Skin epidermis (tissue), 12 donors: ENCODE measurements at regions not wholly inside any gene's neighbourhood (a gene's known extent, or its start where the extent isn't known, plus 50 kb on each side); places are given as distances from the start of the nearest gene placed in this dataset.

Experiments used
- H3K27ac ChIP-seq, 21 experiments: fragments of 200-600 bp; sonication (generic) in 11 of 21; one replicate each; pipeline ENCODE4 v1.5.0; 2020; ENCODE audit warnings: mild to moderate bottlenecking in 3 of 21, inconsistent platforms in 2 of 21, moderate library complexity in 2 of 21
- H3K4me3 ChIP-seq, 7 experiments: fragments of 200-600 bp; sonication (generic) in 2 of 7; one replicate each; pipeline ENCODE4 v1.5.0; 2020; ENCODE audit warnings: inconsistent platforms in 2 of 7, mild to moderate bottlenecking in 2 of 7, moderate library complexity in 1 of 7

- Histone ChIP-seq H3K27ac (no peak overlapping the region), H3K4me3 (no peak overlapping the region)
These were observed 132.5 kb upstream of the KIRREL3 start for GRCh38 chr11:127133061-127133460.

GRCh38 chr11:127130321-127130720 lies 129.8 kb upstream of the KIRREL3 start:
- H3K4me3 ChIP-seq, result no peak overlapping the region
- H3K27ac ChIP-seq, result no peak overlapping the region

- Histone ChIP-seq H3K4me3 (no peak overlapping the region), H3K27ac (no peak overlapping the region)
These were observed 126.4 kb upstream of the KIRREL3 start for GRCh38 chr11:127126986-127127385.

- H3K4me3 ChIP-seq, result no peak overlapping the region
- H3K27ac ChIP-seq, result no peak overlapping the region
These were observed 118.8 kb upstream of the KIRREL3 start for GRCh38 chr11:127119356-127119755.

GRCh38 chr11:127118811-127119210 lies 118.2 kb upstream of the KIRREL3 start:
- H3K4me3 ChIP-seq, result no peak overlapping the region
- no peak overlapping the region for H3K27ac ChIP-seq

- Histone ChIP-seq H3K27ac (no peak overlapping the region), H3K4me3 (no peak overlapping the region)
These were observed 116.7 kb upstream of the KIRREL3 start for GRCh38 chr11:127117231-127117739.

GRCh38 chr11:127115844-127116243 lies 115.3 kb upstream of the KIRREL3 start:
- H3K27ac ChIP-seq, result no peak overlapping the region

GRCh38 chr11:127114035-127114434 lies 113.5 kb upstream of the KIRREL3 start:
- Histone ChIP-seq H3K4me3 (no peak overlapping the region), H3K27ac (no peak overlapping the region)

More at GRCh38 chr11:127115844-127116243, 115.3 kb upstream of the KIRREL3 start:
- no peak overlapping the region for H3K4me3 ChIP-seq

GRCh38 chr11:127110542-127110941 lies 110.0 kb upstream of the KIRREL3 start:
- H3K27ac ChIP-seq, result no peak overlapping the region
- H3K4me3 ChIP-seq, result no peak overlapping the region

GRCh38 chr11:127109796-127110480 lies 109.4 kb upstream of the KIRREL3 start:
- Histone ChIP-seq H3K27ac (no peak overlapping the region), H3K4me3 (no peak overlapping the region)

- H3K27ac ChIP-seq, result no peak overlapping the region
These were observed 108.3 kb upstream of the KIRREL3 start for GRCh38 chr11:127108838-127109237.

GRCh38 chr11:127106938-127107337 lies 106.4 kb upstream of the KIRREL3 start:
- H3K4me3 ChIP-seq, result no peak overlapping the region
- no peak overlapping the region for H3K27ac ChIP-seq

More at GRCh38 chr11:127108838-127109237, 108.3 kb upstream of the KIRREL3 start:
- H3K4me3 ChIP-seq, result no peak overlapping the region

- no peak overlapping the region for H3K27ac ChIP-seq
These were observed 105.3 kb upstream of the KIRREL3 start for GRCh38 chr11:127105593-127106541.

GRCh38 chr11:127103586-127104388 lies 103.2 kb upstream of the KIRREL3 start:
- Histone ChIP-seq H3K4me3 (no peak overlapping the region), H3K27ac (no peak overlapping the region)

More at GRCh38 chr11:127105593-127106541, 105.3 kb upstream of the KIRREL3 start:
- H3K4me3 ChIP-seq, result no peak overlapping the region

- H3K27ac ChIP-seq, result no peak overlapping the region
These were observed 98.1 kb upstream of the KIRREL3 start for GRCh38 chr11:127098684-127099083.

GRCh38 chr11:127080735-127081134 lies 80.2 kb upstream of the KIRREL3 start:
- Histone ChIP-seq H3K4me3 (no peak overlapping the region), H3K27ac (no peak overlapping the region)

More at GRCh38 chr11:127098684-127099083, 98.1 kb upstream of the KIRREL3 start:
- no peak overlapping the region for H3K4me3 ChIP-seq

GRCh38 chr11:127075758-127076157 lies 75.2 kb upstream of the KIRREL3 start:
- no peak overlapping the region for H3K27ac ChIP-seq
- no peak overlapping the region for H3K4me3 ChIP-seq

- no peak overlapping the region for H3K4me3 ChIP-seq
- no peak overlapping the region for H3K27ac ChIP-seq
These were observed 73.7 kb upstream of the KIRREL3 start for GRCh38 chr11:127074151-127074761.

- H3K27ac ChIP-seq, result no peak overlapping the region
These were observed 73.1 kb upstream of the KIRREL3 start for GRCh38 chr11:127073621-127074020.

More at GRCh38 chr11:127073621-127074020, 73.1 kb upstream of the KIRREL3 start:
- H3K4me3 ChIP-seq, result no peak overlapping the region
